ENCODE measurements at regions not wholly inside any gene's neighbourhood (a gene's known extent, or its start where the extent isn't known, plus 50 kb on each side); places are given as distances from the start of the nearest gene placed in this dataset.

DNA sequence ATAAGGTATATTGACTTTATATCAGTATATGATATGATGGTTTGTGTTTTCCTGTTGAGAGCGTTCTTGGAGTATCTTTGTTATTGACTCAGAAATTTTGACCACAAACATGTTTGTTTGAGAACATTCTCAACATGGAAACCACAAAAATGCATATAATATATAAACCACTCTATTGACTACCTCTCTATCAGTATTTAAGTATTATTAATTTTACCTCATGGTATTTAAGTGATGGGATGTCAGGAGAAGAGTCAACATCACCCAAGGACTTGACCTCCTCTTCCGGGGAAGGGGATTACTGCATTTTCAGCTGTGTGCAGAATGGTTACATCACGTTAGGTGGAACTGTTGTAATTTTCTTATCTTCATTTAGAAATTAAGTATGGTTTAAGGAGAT lies 54.3 kb upstream of the PUDP start:
- H3K9me3 ChIP-seq (ENCODE audit: control insufficient read depth, low read depth, low read length): no peaks in the 10 kb centered on the region
- H3K79me2 ChIP-seq (ENCODE audit: control insufficient read depth, insufficient read depth, low read length): no peaks in the 10 kb centered on the region
- TF ChIP-seq, protein P1, sequence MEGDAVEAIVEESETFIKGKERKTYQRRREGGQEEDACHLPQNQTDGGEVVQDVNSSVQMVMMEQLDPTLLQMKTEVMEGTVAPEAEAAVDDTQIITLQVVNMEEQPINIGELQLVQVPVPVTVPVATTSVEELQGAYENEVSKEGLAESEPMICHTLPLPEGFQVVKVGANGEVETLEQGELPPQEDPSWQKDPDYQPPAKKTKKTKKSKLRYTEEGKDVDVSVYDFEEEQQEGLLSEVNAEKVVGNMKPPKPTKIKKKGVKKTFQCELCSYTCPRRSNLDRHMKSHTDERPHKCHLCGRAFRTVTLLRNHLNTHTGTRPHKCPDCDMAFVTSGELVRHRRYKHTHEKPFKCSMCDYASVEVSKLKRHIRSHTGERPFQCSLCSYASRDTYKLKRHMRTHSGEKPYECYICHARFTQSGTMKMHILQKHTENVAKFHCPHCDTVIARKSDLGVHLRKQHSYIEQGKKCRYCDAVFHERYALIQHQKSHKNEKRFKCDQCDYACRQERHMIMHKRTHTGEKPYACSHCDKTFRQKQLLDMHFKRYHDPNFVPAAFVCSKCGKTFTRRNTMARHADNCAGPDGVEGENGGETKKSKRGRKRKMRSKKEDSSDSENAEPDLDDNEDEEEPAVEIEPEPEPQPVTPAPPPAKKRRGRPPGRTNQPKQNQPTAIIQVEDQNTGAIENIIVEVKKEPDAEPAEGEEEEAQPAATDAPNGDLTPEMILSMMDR (optimal IDR thresholded peaks at IDR 0.05 in 1 of 3, IDR thresholded peaks at IDR 0.05 in 1 of 3, conservative IDR thresholded peaks at IDR 0.05 in 1 of 3; ENCODE audit: extremely low read depth in 1 of 3, insufficient read depth in 2 of 3, low read length in 3 of 3): no peak
- no peak for TF ChIP-seq EZH2 (IDR thresholded peaks at IDR 0.05; ENCODE audit: low read length)
- H3K4me1 ChIP-seq (ENCODE audit: control insufficient read depth, extremely low read depth, insufficient read depth, low read length): no peaks in the 10 kb centered on the region
- FAIRE-seq (no peak), DNase-seq (ENCODE audit: low read depth, low spot score) (no peak)
- no peak overlapping the region for H3K4me2 ChIP-seq (ENCODE audit: control insufficient read depth, extremely low read depth, insufficient read depth, low read depth, low read length)
- no peaks in the 10 kb centered on the region for H4K20me1 ChIP-seq (ENCODE audit: control insufficient read depth, extremely low read depth, insufficient read depth, low read length)
- H3K27me3 ChIP-seq (ENCODE audit: control insufficient read depth, extremely low read depth, insufficient read depth, low read length): no peaks in the 10 kb centered on the region
- no peak overlapping the region for H3K9ac ChIP-seq (ENCODE audit: control insufficient read depth, extremely low read depth, insufficient read depth, low read length)
- no peak overlapping the region for H3K27ac ChIP-seq (ENCODE audit: control insufficient read depth, insufficient read depth, low read length)
- dilution Hi-C loops (cut with MboI; ENCODE audit: extremely low pct_ligation_motif_present, low sequenced_read_pairs): no loop called here
- H2AFZ ChIP-seq (ENCODE audit: control insufficient read depth, low read length): no peak overlapping the region
- H3K4me3 ChIP-seq (ENCODE audit: control insufficient read depth in 2 of 3, extremely low read depth in 1 of 3, insufficient read depth in 2 of 3, low read depth in 1 of 3, low read length in 3 of 3): no peak overlapping the region
- no peaks in the 10 kb centered on the region for H3K36me3 ChIP-seq (ENCODE audit: control insufficient read depth in 2 of 2, extremely low read depth in 1 of 2, insufficient read depth in 2 of 2, low read length in 2 of 2)
- no peaks in the 10 kb centered on the region for H3K9me1 ChIP-seq (ENCODE audit: control insufficient read depth, extremely low read depth, insufficient read depth, low read length)

DNA sequence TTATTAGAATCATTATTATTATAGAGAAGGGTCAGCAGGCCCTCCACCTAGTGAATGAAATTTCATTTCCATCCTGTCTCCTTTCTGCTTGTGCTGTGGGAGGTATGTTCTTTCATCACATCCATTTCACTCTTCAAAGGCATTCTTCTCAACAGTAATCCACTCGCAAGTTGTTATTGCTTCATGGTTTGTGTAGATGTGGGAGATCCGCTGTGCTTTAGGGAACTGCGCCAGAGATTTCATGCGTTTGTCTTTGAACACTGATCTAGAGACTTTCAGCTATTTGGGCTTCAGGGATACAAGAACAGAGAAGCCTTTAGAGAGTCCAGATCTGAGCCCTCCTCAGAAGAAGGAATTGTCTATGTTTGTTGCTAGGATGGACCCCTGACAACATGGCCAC lies 53.5 kb upstream of the PUDP start:
- Histone ChIP-seq H3K36me3 (ENCODE audit: control insufficient read depth in 2 of 2, extremely low read depth in 1 of 2, insufficient read depth in 2 of 2, low read length in 2 of 2) (no peaks in the 10 kb centered on the region), H3K27me3 (ENCODE audit: control insufficient read depth, extremely low read depth, insufficient read depth, low read length) (no peaks in the 10 kb centered on the region), H3K4me2 (ENCODE audit: control insufficient read depth, extremely low read depth, insufficient read depth, low read depth, low read length) (no peak overlapping the region), H3K9me1 (ENCODE audit: control insufficient read depth, extremely low read depth, insufficient read depth, low read length) (no peaks in the 10 kb centered on the region), H3K9ac (ENCODE audit: control insufficient read depth, extremely low read depth, insufficient read depth, low read length) (no peak overlapping the region), H3K27ac (ENCODE audit: control insufficient read depth, insufficient read depth, low read length) (no peak overlapping the region), H3K79me2 (ENCODE audit: control insufficient read depth, insufficient read depth, low read length) (no peaks in the 10 kb centered on the region), H2AFZ (ENCODE audit: control insufficient read depth, low read length) (no peak overlapping the region), H3K4me3 (ENCODE audit: control insufficient read depth in 2 of 3, extremely low read depth in 1 of 3, insufficient read depth in 2 of 3, low read depth in 1 of 3, low read length in 3 of 3) (no peak overlapping the region), H4K20me1 (ENCODE audit: control insufficient read depth, extremely low read depth, insufficient read depth, low read length) (no peaks in the 10 kb centered on the region), H3K9me3 (ENCODE audit: control insufficient read depth, low read depth, low read length) (no peaks in the 10 kb centered on the region), H3K4me1 (ENCODE audit: control insufficient read depth, extremely low read depth, insufficient read depth, low read length) (no peaks in the 10 kb centered on the region)
- FAIRE-seq: no peak
- dilution Hi-C loops (cut with MboI; ENCODE audit: extremely low pct_ligation_motif_present, low sequenced_read_pairs): no loop called here
- no peak for TF ChIP-seq EZH2 (IDR thresholded peaks at IDR 0.05; ENCODE audit: low read length)
- TF ChIP-seq, protein P1 (optimal IDR thresholded peaks at IDR 0.05 in 1 of 3, IDR thresholded peaks at IDR 0.05 in 1 of 3, conservative IDR thresholded peaks at IDR 0.05 in 1 of 3; ENCODE audit: extremely low read depth in 1 of 3, insufficient read depth in 2 of 3, low read length in 3 of 3): no peak
- DNase-seq (ENCODE audit: low read depth, low spot score): no peak

Data from keratinocyte (primary cell).